HG03135 (cell line): ENCODE measurements at regions not wholly inside any gene's neighbourhood (a gene's known extent, or its start where the extent isn't known, plus 50 kb on each side); places are given as distances from the start of the nearest gene placed in this dataset.
A peak's percentile ranks its signal among the peaks of the same experiment; 100 is the strongest.

Experiments
- ATAC-seq: cut with Tn5 transposase; IDR thresholded peaks from one replicate; pipeline ENCODE4 v1.9.1; 2021; ENCODE audit warnings: mild to moderate bottlenecking, moderate library complexity; ENCODE audit not compliant: unreplicated experiment

DNA sequence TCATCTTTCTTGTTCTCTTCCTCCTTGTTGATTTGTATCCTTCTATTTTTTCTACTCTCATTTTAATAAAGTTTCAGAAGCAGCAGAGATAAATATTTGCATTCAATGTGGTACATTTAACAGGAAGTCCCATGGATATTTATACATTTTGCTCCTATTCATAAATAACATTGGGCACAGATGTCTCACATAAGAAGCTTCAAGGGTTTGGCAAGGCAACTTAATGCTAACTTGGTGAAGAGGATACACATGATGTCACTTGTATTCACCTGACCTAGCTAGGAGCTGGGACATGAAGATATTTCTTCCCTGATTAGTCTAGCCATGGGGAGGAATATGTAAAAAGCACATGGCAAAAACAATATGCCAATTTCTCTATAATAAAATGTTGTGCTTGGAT lies 65.1 kb upstream of the DUSP10 start:
- no peak for ATAC-seq

DNA sequence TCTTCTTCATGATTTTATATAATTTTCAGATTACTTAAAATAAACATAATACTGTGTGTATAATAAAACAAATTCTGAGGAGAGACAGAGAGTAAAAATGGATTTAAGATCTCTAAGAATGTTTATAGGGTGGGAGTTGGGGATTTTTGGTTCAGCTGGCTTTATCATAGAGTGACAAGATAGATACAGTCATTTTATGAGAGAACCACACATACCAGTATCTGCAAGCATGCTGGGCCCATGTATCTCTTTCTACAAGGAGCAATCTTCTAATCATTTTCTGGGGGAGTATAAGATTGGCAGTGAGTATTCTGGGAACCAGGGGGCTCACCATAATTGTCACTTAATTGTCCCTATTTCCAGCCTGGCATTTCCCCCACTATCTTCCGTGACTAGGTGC lies 64.3 kb upstream of the DUSP10 start:
- ATAC-seq, result no peak

DNA sequence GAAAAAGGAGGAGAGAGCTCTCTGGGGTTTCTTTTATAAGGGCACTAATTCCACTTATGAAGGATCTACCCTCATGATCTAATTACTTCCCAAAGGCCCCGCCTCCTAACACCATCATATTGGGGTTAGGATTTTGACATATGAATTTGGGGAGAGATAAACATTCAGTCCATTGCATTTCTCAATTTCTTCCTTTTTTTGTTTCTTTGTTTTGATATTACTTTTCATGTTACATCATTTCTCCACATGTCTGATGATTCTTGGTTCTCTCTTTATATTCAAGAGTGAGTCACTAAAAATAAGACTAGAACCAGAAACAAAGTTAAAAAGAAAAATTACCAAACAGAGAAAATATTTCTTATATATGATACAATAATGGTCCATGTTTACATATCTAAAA lies 63.2 kb upstream of the DUSP10 start:
- no peak for ATAC-seq

DNA sequence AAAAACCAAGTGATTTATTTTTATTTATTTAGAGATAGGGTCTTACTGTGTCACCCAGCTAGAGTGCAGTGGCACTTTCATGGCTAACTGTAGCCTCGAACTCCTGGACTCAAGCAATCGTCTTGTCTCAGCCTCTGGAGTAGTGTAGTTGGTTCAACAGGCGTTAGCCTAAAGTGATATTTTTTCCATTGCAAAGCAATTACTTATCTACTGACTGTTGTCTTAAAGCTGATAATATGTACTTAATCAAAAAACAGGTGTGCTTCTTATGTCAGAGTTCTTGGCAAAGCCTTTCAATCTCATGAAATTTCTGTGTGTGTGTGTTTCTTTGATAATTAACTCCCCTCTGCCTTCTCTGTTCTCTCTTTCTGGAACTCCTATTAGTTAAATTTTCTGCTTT lies 62.4 kb upstream of the DUSP10 start:
- ATAC-seq, result no peak

DNA sequence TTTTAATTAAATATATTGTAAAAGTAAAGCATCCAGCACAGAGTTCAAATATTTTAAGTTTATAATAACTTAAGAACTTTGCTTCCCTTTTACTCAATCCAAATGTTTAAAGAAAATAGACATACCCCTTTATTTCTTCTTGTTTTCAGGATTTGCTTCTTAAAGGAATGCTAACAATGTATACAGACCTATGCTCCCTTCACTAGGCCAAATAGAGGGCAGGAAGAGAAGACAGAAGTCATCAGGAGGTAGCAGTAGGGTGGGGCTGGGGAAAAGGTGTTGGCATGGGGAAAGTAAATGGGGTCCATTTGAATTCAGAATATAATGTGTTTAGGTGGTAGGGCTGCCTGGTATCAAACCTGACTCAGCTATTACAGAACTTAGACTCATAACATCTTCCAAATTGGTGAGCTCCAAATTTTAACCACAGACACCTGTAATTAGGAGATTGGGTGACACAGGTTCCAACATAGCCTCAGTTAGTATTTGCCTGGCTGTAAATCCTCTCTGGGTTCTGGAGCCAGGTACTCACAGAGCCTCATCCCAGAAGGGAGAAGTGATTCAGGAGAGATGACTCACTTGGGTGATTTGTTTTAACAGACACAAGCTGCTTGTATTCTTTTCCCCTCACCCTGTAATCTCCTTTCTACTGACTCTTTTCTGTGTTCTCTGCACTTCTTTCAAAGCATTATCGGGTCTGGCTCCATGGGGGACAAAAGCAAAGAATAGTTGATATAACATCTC lies 60.1 kb upstream of the DUSP10 start:
- ATAC-seq, result no peak

DNA sequence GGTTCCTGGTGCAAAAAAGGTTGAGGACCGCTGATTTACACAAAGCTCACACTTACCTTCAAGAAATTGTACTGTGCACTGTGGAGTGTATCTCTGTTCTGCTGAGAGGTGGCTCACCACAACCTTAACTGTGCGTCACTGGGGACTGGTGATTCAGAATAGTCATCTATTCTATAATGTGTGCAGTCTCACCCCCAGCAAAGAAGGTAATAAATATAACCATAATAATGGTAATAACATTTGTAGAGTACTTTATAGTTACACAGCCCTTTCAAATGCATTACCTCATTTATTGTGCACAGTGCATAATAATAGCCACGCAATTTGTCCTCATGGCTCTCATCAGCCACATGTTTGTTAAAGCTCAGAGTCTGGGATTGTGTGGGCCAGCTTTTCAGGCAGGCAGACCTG lies 59.4 kb upstream of the DUSP10 start:
- ATAC-seq, result no peak

DNA sequence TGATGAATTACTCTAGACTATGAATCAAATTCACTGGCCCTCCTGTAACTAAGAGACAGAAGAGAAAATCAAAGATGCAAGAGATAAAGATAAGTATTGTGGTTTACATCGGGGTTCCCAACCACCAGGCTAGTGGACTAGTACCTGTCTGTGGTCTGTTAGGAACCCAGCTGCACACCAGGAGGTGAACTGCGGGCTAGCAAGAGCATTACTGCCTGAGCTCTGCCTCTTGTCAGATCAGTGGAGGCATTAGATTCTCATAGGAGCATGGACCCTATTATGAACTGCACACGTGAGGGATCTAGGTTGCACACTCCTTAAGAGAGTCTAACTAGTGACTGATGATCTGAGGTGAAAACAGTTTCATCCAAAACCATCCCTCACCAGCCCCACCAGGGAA lies 58.9 kb upstream of the DUSP10 start:
- ATAC-seq, result no peak

DNA sequence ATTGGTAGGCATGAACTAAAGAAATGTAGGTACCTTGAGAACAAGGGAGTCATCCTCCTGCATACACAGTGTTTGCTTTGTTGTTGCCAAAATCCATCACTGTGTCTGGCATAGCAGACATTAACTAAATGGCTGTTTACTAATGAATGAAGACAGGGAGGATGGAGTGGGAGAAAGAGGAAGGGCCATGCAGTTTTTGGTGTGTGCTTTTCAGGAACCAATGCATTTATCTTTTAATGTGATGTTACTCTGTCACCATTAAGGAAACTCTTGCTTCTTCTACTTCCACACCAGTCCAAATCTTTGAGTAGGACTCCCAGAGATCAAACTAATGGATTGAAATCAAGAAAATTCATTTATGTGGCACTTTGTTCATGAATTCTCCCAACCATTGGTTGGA lies 55.6 kb upstream of the DUSP10 start:
- no peak for ATAC-seq

DNA sequence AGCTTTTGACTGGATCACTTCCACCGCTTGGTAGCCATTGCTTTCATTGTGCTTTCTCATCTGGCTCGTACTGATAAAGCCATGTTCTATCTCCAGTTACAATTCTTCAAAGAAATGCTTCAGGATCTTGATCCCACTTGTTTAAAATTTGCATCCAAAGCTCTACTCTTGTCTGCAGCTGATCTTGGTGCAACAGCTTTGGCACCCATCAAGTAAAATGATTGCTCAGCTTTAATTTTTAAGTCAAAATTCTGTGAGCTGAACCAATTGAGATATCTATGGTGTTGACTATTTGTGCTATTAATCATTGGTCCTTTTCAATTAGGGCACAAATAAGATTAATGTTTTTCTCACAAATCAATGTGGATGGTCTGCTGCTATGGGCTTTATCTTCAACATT lies 54.8 kb upstream of the DUSP10 start:
- ATAC-seq, result no peak

DNA sequence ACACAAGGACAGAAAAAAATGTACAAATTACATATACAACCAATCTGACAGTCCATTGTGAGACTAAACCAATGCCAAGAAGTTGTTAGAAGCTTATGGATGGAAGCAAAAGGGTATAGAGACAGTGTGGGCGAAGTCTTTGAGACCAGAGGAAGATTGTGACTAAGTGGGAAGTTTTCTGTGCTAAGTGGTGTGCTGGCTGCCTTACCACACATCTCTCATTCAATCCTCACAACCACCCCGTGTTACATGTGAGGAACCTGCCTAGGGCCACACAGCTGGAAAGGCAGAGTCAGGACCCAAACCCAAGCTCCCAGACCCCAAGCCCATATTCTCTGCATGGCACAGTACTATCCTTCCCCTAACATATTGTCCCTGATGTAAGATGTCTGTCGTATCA lies 53.5 kb upstream of the DUSP10 start:
- no peak for ATAC-seq

DNA sequence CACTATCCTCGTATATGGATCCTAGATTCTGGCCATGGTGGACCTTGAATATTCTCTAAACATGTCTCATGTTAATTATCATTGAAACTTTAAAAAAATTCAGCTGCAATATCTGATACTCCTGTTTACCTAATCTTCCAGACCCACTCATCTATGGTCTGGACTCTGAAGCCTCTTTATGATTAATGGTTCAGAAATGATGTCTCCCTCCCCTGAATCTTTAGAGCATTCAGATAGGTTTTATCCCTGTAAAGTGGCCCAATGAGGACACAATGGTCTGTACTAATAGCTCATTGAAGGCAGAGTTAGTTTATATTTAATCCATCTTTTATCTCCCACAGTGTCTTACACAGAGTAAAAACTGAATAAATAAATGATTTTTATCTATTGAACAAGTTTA lies 53.0 kb upstream of the DUSP10 start:
- no peak for ATAC-seq

DNA sequence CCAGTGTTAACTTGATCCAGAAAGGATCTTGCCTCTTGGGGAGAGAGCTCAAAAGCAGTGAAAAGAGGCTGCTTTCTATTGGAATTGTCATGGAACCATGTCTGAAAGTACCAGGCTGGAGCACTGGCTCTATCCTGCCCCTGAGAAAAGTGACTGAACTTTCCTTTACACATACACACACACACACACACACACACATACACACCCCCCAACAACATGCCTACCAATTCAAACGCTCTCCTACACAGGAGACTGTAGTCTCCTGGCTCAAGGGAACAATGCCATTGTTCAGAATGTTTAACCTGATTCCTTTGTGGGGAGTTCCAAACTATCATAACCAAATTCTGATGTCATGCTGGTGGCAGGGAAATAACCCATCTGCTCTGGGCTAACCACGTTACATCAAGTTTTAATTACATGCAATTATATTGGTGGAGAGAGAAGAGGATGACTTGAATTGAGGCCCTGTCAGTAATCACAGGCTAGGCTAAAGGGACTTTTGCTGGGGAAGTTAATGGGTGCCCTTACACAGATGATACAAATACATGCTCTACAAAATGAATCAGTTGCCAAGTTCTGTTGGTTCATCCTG lies 52.3 kb upstream of the DUSP10 start:
- peak; percentile 55 for ATAC-seq

DNA sequence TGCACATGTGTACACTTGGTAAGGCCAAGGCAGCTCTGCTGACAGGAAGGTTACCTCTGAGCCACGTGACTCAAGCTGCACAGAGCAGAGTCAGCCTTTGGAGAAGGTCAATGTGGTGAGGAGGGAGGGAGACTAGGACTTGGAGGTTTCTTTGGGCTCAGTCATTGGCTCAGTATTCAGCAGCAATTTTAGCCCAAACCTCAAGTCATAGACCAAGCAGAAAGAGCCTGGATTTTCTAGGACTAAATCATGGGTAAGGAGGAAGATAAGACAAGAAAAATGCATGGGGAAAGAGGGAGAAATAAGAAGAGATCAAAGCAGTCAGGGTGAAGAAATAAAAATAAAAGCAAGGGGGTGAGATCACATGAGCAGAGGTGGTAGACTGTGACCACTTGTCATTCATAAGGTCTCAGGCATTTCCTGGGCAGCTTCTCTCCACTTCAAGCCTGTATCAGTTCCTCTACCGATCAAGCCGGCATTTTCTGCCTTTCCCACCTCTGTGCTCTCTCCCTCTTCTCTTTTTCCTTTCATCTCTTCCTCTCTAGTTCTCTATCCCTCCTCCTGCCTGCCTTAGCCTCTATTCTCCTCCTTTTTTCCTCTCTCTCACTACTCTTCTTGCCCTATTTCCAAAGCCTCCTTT lies 51.7 kb upstream of the DUSP10 start:
- ATAC-seq, result peak; percentile 82

DNA sequence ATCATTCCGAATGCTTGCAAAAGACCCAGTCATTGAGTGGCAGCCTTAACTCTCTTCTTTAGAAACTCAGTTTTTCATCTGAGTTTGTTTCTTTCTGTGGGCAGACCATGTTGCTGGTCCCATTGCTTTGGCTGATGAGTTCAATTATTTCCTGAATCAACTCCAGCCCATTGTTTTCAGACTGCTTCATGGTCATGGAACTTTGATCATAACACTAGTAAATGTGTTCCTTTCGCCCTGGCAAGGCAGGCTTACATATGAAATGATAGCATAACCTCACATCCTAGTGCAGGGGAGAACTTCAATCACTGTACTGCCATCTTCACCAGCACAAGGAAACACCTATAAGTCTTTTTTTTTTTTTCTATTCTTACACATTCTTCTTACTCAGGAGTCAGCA lies 50.0 kb upstream of the DUSP10 start:
- no peak for ATAC-seq
